Suprapubic skin (tissue), 4 donors: ENCODE measurements at regions not wholly inside any gene's neighbourhood (a gene's known extent, or its start where the extent isn't known, plus 50 kb on each side); places are given as distances from the start of the nearest gene placed in this dataset.

Source experiments
- CTCF ChIP-seq, 2 donors: fragments of 200-600 bp in 1 of 2; fragments of 450-650 bp in 1 of 2; sonication (generic) in 1 of 2; IDR thresholded peaks; one replicate each; pipeline ENCODE4 v1.5.1; 2016 to 2019; ENCODE audit warnings: antibody characterized with exemption in 2 of 2, mild to moderate bottlenecking in 1 of 2, moderate library complexity in 1 of 2
- EP300 ChIP-seq: sonication (generic); formaldehyde crosslinking; IDR thresholded peaks from one replicate; pipeline ENCODE4 v1.6.1; 2017; ENCODE audit warnings: antibody characterized with exemption
- POLR2A ChIP-seq, 2 donors: fragments of 450-650 bp; IDR thresholded peaks; one replicate each; pipeline ENCODE4 v1.6.1; 2017; ENCODE audit warnings: antibody characterized with exemption in 2 of 2, mild to moderate bottlenecking in 2 of 2, moderate library complexity in 2 of 2
- POLR2AphosphoS5 ChIP-seq, 3 donors: sonication (generic); formaldehyde crosslinking; IDR thresholded peaks; one replicate each; pipeline ENCODE4 v1.6.1; 2017; ENCODE audit warnings: antibody characterized with exemption in 3 of 3

- TF ChIP-seq CTCF (IDR thresholded peaks at IDR 0.05) (no peak), EP300 (no peak), POLR2A (IDR thresholded peaks at IDR 0.05) (no peak), POLR2AphosphoS5 (IDR thresholded peaks at IDR 0.05) (no peak)
Observed at GRCh38 chr4:37023996-37024395, 220.5 kb upstream of the NWD2 start.
